ENCODE measurements at regions not wholly inside any gene's neighbourhood (a gene's known extent, or its start where the extent isn't known, plus 50 kb on each side); places are given as distances from the start of the nearest gene placed in this dataset.

- no peak overlapping the region for H4K91ac ChIP-seq (ENCODE audit: insufficient read depth, low read depth, low read length)
- WGBS, 2 experiments (ENCODE audit: extremely low coverage in 2 of 2, insufficient read length in 1 of 2), result no CpG with 5 or more reads among the region's 4 CpGs
- H3K4me1 ChIP-seq (ENCODE audit: control insufficient read depth, insufficient read depth, low read length), result peaks cover 9% of the 10 kb centered on the region
- no TSS peak for BruUV-seq (replicated peaks)
- no peak overlapping the region for H3K9ac ChIP-seq (ENCODE audit: low read depth, low read length)
- no peak overlapping the region for H2AFZ ChIP-seq (replicated peaks; ENCODE audit: low read length, poor library complexity)
- H3K4me2 ChIP-seq (ENCODE audit: low read depth, low read length), result peak overlapping the region; percentile 17; the same call in 1 of the 2 replicates
- in situ Hi-C loops (cut with MboI; ENCODE audit: low sequenced_read_pairs), result no loop called here
- no peaks in the 10 kb centered on the region for H3K79me1 ChIP-seq (ENCODE audit: low read depth in 1 of 2, low read length in 2 of 2)
- H3K4ac ChIP-seq (ENCODE audit: low read depth, low read length), result no peak overlapping the region
- no peak overlapping the region for H2BK120ac ChIP-seq (ENCODE audit: low read depth, low read length)
- H4K8ac ChIP-seq (ENCODE audit: low read depth in 2 of 2, low read length in 2 of 2), result no peak overlapping the region
- 0 out of 2 replicates have a peak overlapping the region, but pooled peaks have one; percentile 2 for H3K18ac ChIP-seq (ENCODE audit: low read depth, low read length)
- no peak overlapping the region for H4K5ac ChIP-seq (ENCODE audit: low read depth, low read length)
- H3K56ac ChIP-seq (ENCODE audit: extremely low read depth, insufficient read depth, low read length), result no peak overlapping the region
- H2AK5ac ChIP-seq (ENCODE audit: low read depth, low read length), result no peak overlapping the region
- CTCF ChIA-PET, result no interaction called here
- no peak overlapping the region for H2BK5ac ChIP-seq (ENCODE audit: low read depth, low read length, poor library complexity, severe bottlenecking)
- no peak overlapping the region for H3K4me3 ChIP-seq (ENCODE audit: insufficient read depth, low read depth, low read length)
- H3K23ac ChIP-seq (ENCODE audit: low read depth, low read length), result no peak overlapping the region
- dilution Hi-C loops (cut with HindIII; ENCODE audit: low sequenced_read_pairs, unreplicated experiment), result no loop called here
- H4K20me1 ChIP-seq (ENCODE audit: insufficient read depth, low read length), result no peaks in the 10 kb centered on the region
- peak; percentile 52 for DNase-seq
- no peaks in the 10 kb centered on the region for H3K27me3 ChIP-seq (ENCODE audit: control insufficient read depth, insufficient read depth, low read length)
- H3K27ac ChIP-seq (ENCODE audit: insufficient read depth, low read length), result no peak overlapping the region
- no peaks in the 10 kb centered on the region; the same call in 1 of the 2 replicates for H3K9me1 ChIP-seq (ENCODE audit: insufficient read depth, low read length)
- intact Hi-C loops (cut with micrococcal nuclease), result loop anchor here (5.0 kb wide), 1 partner anchor 478 kb away; no protein-coding TSS in a partner anchor
- peaks cover 2% of the 10 kb centered on the region; the same call in 1 of the 2 replicates for H3K9me3 ChIP-seq (ENCODE audit: control insufficient read depth, insufficient read depth, low read length)
- H2AK9ac ChIP-seq (replicated peaks; ENCODE audit: low read depth, low read length, poor library complexity), result no peak overlapping the region
- H3K36me3 ChIP-seq (ENCODE audit: control insufficient read depth, insufficient read depth, low read length), result no peaks in the 10 kb centered on the region
- TF ChIP-seq MAZ (IDR thresholded peaks at IDR 0.05; ENCODE audit: borderline replicate concordance, low read depth, low read length), result no peak
- no peak for TF ChIP-seq RAD21 (IDR thresholded peaks at IDR 0.05; ENCODE audit: low read length)
- no peak for TF ChIP-seq ELK1 (IDR thresholded peaks at IDR 0.05; ENCODE audit: borderline replicate concordance, low read depth, low read length)
- 0 out of 2 replicates have a peak, but pooled peaks have one; percentile 35 for TF ChIP-seq FOS (IDR thresholded peaks at IDR 0.05; ENCODE audit: low read depth, low read length)
- TF ChIP-seq CEBPB (IDR thresholded peaks at IDR 0.05; ENCODE audit: low read depth, low read length), result no peak
- TF ChIP-seq SMC3 (IDR thresholded peaks at IDR 0.05; ENCODE audit: low read depth, low read length), result no peak
- TF ChIP-seq MAFK (IDR thresholded peaks at IDR 0.05; ENCODE audit: low read depth, low read length), result no peak
- ATAC-seq (ENCODE audit: low read depth), result peak; percentile 78
- no peak overlapping the region for H3K14ac ChIP-seq (replicated peaks; ENCODE audit: low read depth, low read length)
- H2BK15ac ChIP-seq (ENCODE audit: low read depth, low read length), result no peak overlapping the region
- H2BK20ac ChIP-seq (ENCODE audit: low read depth, low read length), result no peak overlapping the region
- POLR2A ChIA-PET (ENCODE audit: unreplicated experiment), result no interaction called here
These were observed 341.5 kb upstream of the ETAA1 start for GRCh38 chr2:67055387-67056304.

All from IMR-90 (cell line).